Kidney epithelial cell (primary cell): ENCODE measurements at regions not wholly inside any gene's neighbourhood (a gene's known extent, or its start where the extent isn't known, plus 50 kb on each side); places are given as distances from the start of the nearest gene placed in this dataset.

ENCODE experiments used
- DNase-seq: peaks from one replicate; pipeline ENCODE4 v3.0.0-alpha.2; 2010; ENCODE audit warnings: low read depth
- H3K27me3 ChIP-seq: 2 replicates; pipeline ENCODE4 v1.6.0; 2011; ENCODE audit warnings: low read length; ENCODE audit not compliant: control insufficient read depth, insufficient read depth
- H3K36me3 ChIP-seq: 2 replicates; pipeline ENCODE4 v1.5.1; 2011; ENCODE audit warnings: low read length; ENCODE audit not compliant: control insufficient read depth, insufficient read depth
- H3K4me3 ChIP-seq: 2 replicates; pipeline ENCODE4 v1.5.1; 2011; ENCODE audit warnings: low read depth, mild to moderate bottlenecking, control low read depth, low read length
- TF ChIP-seq, protein P1 (sequence below): IDR thresholded peaks from 2 replicates; pipeline ENCODE4 v1.5.1; 2011; ENCODE audit warnings: mild to moderate bottlenecking, moderate library complexity, low read length, control low read depth, inconsistent platforms; ENCODE audit not compliant: insufficient read depth, poor library complexity, severe bottlenecking

DNA sequence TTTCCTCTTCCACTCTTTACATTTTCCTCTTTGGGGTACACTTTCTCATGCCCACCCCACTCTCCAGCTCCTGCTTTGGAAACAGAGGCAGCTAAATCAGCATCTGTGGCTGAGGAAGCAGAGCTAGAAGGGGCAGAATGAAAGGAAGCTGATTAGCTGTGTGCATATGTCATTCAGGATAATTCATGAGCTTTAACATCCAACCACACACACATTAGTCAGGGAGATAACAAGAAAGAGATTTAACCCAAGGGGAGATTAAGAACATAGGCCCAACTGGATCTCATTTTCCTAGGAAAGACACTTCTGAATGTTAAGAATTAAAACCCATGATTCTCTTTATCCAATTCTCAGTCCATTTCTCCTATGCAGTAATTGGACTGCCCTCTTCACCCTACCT, 405.5 kb downstream of the TBC1D4 start:
- TF ChIP-seq, protein P1, sequence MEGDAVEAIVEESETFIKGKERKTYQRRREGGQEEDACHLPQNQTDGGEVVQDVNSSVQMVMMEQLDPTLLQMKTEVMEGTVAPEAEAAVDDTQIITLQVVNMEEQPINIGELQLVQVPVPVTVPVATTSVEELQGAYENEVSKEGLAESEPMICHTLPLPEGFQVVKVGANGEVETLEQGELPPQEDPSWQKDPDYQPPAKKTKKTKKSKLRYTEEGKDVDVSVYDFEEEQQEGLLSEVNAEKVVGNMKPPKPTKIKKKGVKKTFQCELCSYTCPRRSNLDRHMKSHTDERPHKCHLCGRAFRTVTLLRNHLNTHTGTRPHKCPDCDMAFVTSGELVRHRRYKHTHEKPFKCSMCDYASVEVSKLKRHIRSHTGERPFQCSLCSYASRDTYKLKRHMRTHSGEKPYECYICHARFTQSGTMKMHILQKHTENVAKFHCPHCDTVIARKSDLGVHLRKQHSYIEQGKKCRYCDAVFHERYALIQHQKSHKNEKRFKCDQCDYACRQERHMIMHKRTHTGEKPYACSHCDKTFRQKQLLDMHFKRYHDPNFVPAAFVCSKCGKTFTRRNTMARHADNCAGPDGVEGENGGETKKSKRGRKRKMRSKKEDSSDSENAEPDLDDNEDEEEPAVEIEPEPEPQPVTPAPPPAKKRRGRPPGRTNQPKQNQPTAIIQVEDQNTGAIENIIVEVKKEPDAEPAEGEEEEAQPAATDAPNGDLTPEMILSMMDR: no peak
- no peak overlapping the region for H3K4me3 ChIP-seq
- H3K27me3 ChIP-seq: no peaks in the 10 kb centered on the region
- DNase-seq: no peak
- no peaks in the 10 kb centered on the region for H3K36me3 ChIP-seq

DNA sequence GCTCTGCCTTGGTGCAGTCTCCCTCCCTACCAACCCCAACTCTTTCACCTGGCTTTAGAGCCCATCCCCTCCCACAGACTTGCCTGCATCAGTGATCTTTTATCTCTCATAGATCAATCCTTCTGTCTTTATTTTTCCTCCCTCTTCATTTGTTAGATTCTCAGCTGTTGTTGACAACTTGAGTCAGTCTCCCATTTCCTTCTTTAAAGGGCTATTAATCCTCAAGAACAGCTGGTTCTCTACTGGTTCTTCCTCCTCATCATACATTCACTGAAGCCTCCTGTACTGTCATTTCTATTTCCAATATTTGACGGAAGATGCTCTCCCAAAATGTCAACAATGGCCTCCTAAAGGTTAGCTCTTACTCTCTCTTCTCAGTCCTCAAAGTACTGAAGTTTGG, 408.2 kb downstream of the TBC1D4 start:
- Histone ChIP-seq H3K4me3 (no peak overlapping the region), H3K36me3 (no peaks in the 10 kb centered on the region), H3K27me3 (no peaks in the 10 kb centered on the region)
- no peak for DNase-seq
- TF ChIP-seq, protein P1: no peak

DNA sequence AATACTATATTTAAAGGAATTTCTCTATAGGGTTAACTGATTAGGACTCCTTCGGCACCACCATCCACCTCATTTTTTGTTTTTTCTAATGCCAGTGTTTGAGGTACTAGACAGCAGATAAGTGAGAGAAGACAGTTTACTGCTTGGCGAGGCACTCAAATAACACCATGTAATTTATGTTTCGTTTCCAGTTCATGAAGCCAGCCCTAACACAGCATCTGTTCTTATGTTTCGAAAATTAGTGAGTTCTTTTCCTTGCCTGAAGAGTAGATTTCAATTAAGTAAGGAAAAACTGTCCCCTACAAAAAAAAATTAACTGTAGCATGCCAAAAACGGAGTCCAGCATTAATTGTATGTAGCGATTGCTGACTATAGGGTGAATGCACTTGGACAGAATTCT, 409.1 kb downstream of the TBC1D4 start:
- DNase-seq: no peak
- H3K4me3 ChIP-seq: no peak overlapping the region
- H3K27me3 ChIP-seq: no peaks in the 10 kb centered on the region
- TF ChIP-seq, protein P1: no peak
- no peaks in the 10 kb centered on the region for H3K36me3 ChIP-seq

DNA sequence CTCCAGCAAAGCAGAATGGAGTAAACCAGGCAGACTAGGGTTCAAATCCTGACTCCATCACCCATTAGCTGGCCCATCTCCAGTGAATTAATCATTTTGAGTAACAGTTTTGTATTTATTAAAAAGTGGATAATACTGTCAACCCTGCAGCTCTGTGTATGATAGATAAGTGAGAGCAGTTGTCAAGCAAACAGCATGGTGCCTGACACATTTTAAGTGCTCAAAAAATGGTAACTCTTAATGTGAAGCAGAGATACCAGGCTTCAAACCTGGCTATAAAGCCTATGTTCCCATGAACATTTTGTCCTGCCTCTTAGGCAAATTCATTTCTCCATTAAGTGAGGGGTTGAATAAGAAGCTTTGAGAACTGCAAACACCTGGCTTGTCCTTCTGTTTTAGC, 409.6 kb downstream of the TBC1D4 start:
- TF ChIP-seq, protein P1: no peak
- Histone ChIP-seq H3K27me3 (no peaks in the 10 kb centered on the region), H3K4me3 (no peak overlapping the region), H3K36me3 (no peaks in the 10 kb centered on the region)
- DNase-seq: no peak

DNA sequence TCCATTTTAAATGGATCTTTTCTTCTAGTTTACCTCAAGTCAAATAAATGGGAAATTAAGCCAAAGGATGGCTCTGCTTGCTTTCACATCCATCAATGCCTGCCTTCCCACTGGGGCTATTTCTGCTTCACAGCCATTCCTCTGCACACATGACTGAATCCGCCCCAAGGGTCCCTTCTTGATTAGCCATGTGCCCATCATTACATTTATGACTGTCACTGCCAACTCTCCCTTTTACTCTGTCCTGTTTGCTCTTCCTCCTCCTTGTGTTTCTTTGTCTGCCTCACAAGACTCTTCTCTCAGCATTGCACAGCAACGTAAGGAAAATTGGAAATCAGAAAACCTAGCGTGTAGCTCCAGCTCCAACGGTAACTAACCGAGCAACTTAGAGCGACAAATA, 410.2 kb downstream of the TBC1D4 start:
- H3K27me3 ChIP-seq: no peaks in the 10 kb centered on the region
- DNase-seq: no peak
- TF ChIP-seq, protein P1: no peak
- no peaks in the 10 kb centered on the region for H3K36me3 ChIP-seq
- H3K4me3 ChIP-seq: no peak overlapping the region

DNA sequence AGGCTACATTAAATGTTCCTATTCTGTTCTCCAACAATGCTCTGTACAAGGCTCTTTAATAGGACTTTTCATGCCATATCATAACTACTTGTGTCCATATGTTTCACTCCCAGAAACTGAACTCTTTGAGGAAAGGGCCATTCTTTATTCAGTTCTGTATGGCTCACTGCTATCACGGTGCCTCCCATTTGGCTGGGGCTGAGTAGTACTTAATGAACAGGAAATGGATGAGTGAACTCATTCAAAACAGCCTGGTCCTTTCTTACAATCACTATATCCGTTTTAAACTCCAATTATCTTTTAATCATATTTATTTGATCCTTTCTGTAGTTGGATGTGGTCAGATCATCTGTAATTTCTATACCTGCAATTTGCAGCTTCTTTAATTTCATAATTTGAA, 410.6 kb downstream of the TBC1D4 start:
- TF ChIP-seq, protein P1: no peak
- no peaks in the 10 kb centered on the region for H3K27me3 ChIP-seq
- no peak overlapping the region for H3K4me3 ChIP-seq
- DNase-seq: no peak
- H3K36me3 ChIP-seq: no peaks in the 10 kb centered on the region
